ENCODE measurements at regions not wholly inside any gene's neighbourhood (a gene's known extent, or its start where the extent isn't known, plus 50 kb on each side); places are given as distances from the start of the nearest gene placed in this dataset.
"Not testable (repeated sequence)": the region's sequence is repeated elsewhere in the genome, so short reads cannot be mapped to it uniquely, and the experiment has no call there.

GRCh38 chr7:24171951-24172350, 112.0 kb upstream of the NPY start:
- POLR2A ChIA-PET, H3K4me3 Mint-ChIP-seq, H3K9me3 Mint-ChIP-seq, H3K36me3 Mint-ChIP-seq, H3K27ac Mint-ChIP-seq, H3K4me1 Mint-ChIP-seq, ATAC-seq, H3K27me3 Mint-ChIP-seq, DNase-seq: not testable (repeated sequence)

GRCh38 chr7:24172856-24173255, 111.1 kb upstream of the NPY start:
- DNase-seq (no peak), ATAC-seq (no peak)
- peaks cover 0 to 12% (median 0%) of the 10 kb centered on the region in 5 donors for H3K27me3 Mint-ChIP-seq
- H3K4me3 Mint-ChIP-seq, result no peak overlapping the region
- no peak overlapping the region for H3K27ac Mint-ChIP-seq
- H3K4me1 Mint-ChIP-seq, result no peaks in the 10 kb centered on the region
- peaks cover 0 to 3% (median 0%) of the 10 kb centered on the region in 9 donors for H3K9me3 Mint-ChIP-seq
- POLR2A ChIA-PET, result no interaction called here
- H3K36me3 Mint-ChIP-seq, result no peaks in the 10 kb centered on the region

DNA sequence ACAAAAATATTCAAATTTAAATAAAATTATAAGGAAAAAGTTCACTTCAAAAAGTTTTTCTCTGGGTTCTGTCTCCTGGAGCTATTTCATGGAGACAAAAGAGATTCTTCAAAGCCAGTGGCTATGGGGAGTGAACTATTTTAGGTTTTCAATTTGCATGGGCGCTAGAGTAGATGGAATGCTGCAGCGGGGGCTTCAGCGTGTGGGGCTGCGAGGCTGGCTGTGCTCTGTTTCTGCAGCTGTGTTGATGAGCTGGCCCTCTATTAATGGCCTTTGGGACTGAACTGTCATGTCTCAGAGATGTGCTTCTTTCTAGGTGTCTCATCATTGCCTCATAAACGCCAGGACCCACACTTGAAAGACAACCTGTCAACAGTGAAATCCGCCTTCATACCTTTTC, 108.4 kb upstream of the NPY start:
- Mint-ChIP-seq H3K4me1 (no peaks in the 10 kb centered on the region), H3K36me3 (no peaks in the 10 kb centered on the region), H3K27ac (no peak overlapping the region), H3K9me3 (no peaks in the 10 kb centered on the region), H3K27me3 (peaks cover 0 to 27% (median 3%) of the 10 kb centered on the region in 5 donors), H3K4me3 (no peak overlapping the region)
- DNase-seq (no peak), ATAC-seq (no peak)
- POLR2A ChIA-PET, result no interaction called here

GRCh38 chr7:24178811-24179570, 105.0 kb upstream of the NPY start:
- H3K27ac Mint-ChIP-seq, result no peak overlapping the region
- H3K27me3 Mint-ChIP-seq, result peaks cover 0 to 27% (median 6%) of the 10 kb centered on the region in 5 donors
- ATAC-seq (no peak), DNase-seq (no peak)
- no peak overlapping the region for H3K4me3 Mint-ChIP-seq
- no peaks in the 10 kb centered on the region for H3K4me1 Mint-ChIP-seq
- H3K36me3 Mint-ChIP-seq, result no peaks in the 10 kb centered on the region
- POLR2A ChIA-PET, result no interaction called here
- no peaks in the 10 kb centered on the region for H3K9me3 Mint-ChIP-seq

DNA sequence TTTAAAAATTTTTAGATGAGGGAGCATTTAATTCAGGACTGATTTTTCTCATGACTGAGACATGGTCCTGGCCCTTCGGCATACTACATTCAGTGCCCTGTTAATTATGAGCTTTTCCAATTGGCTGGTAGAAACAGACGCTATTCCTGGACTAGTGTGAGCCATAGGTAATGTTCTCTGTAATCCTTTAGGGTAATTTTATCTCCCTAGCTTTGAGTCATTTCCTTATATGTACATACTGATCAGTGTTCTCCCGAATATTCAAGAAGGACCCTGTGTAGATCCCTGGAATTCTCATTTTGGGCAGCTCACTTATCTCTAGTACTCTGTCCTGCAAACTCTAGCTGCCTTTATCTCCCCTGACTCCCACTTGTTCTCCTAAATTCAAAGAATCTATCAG, 92.6 kb upstream of the NPY start:
- Mint-ChIP-seq H3K27ac (no peak overlapping the region), H3K4me3 (no peak overlapping the region), H3K27me3 (peaks cover 13 to 50% (median 18%) of the 10 kb centered on the region in 5 donors), H3K9me3 (peaks cover 0 to 7% (median 0%) of the 10 kb centered on the region in 9 donors), H3K36me3 (peaks cover 0 to 5% (median 0%) of the 10 kb centered on the region in 3 donors), H3K4me1 (no peaks in the 10 kb centered on the region)
- POLR2A ChIA-PET, result no interaction called here
- ATAC-seq (no peak), DNase-seq (no peak)

- no peak overlapping the region for H3K27ac Mint-ChIP-seq
- no peak overlapping the region for H3K4me3 Mint-ChIP-seq
- H3K27me3 Mint-ChIP-seq, result peaks cover 14 to 50% (median 18%) of the 10 kb centered on the region in 5 donors
- DNase-seq (no peak), ATAC-seq (no peak)
- H3K36me3 Mint-ChIP-seq, result peaks cover 0 to 5% (median 0%) of the 10 kb centered on the region in 3 donors
- no peaks in the 10 kb centered on the region for H3K4me1 Mint-ChIP-seq
- H3K9me3 Mint-ChIP-seq, result peaks cover 0 to 6% (median 0%) of the 10 kb centered on the region in 9 donors
- POLR2A ChIA-PET, result no interaction called here
Observed at GRCh38 chr7:24192053-24192452, 91.9 kb upstream of the NPY start.

GRCh38 chr7:24192691-24193090, 91.3 kb upstream of the NPY start:
- no peak for ATAC-seq
- DNase-seq, result no peak
- H3K4me3 Mint-ChIP-seq, result no peak overlapping the region
- no peaks in the 10 kb centered on the region for H3K36me3 Mint-ChIP-seq
- POLR2A ChIA-PET, result no interaction called here
- H3K27me3 Mint-ChIP-seq, result peaks cover 14 to 50% (median 16%) of the 10 kb centered on the region in 5 donors
- no peaks in the 10 kb centered on the region for H3K4me1 Mint-ChIP-seq
- H3K27ac Mint-ChIP-seq, result no peak overlapping the region
- H3K9me3 Mint-ChIP-seq, result no peaks in the 10 kb centered on the region

DNA sequence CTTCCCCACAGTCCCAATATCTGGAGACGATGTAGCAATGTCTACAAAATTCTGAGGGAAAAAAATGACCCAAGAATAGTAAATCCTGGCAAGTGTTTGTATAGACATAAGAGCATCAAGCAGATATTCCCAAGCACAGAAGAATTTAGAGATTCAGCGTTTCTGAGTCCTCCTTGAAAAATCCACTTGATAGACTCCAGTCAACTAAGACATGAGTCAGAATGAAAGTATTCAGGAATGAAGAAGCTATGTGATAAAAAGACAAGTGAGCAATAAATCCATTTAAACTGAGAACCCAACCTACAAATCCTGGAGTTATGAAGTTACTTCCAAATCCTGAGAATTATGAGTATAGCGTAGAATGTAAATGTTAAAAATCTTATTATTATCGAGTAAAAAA, 86.1 kb upstream of the NPY start:
- H3K9me3 Mint-ChIP-seq, result no peaks in the 10 kb centered on the region
- no peak overlapping the region for H3K27ac Mint-ChIP-seq
- H3K4me3 Mint-ChIP-seq, result no peak overlapping the region
- POLR2A ChIA-PET, result no interaction called here
- no peak for DNase-seq
- peaks cover 2 to 22% (median 16%) of the 10 kb centered on the region in 4 donors for H3K4me1 Mint-ChIP-seq
- no peak for ATAC-seq
- H3K27me3 Mint-ChIP-seq, result peaks cover under 1 to 13% (median 3%) of the 10 kb centered on the region in 5 donors
- H3K36me3 Mint-ChIP-seq, result no peaks in the 10 kb centered on the region

DNA sequence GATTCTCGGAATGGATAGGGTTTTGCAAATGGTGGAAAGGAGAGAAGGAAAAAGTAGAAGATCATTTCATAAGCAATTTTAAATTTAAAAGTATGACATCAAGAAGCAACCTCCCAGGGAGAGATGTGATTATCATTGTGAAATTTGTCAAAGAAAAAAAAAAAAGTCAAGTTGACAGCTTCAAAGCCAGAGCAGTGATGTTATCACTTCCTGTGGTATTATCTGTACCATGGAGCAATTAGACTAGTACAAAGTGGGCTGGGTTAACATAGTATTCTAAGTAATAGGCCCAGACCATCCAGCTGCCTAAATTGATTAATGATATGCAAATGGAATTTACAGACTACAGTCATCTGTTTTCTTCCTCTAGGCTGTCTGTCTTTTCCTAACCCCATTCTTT, 84.0 kb upstream of the NPY start:
- no peak overlapping the region for H3K27ac Mint-ChIP-seq
- peak in 2 of 10 donors; percentile 34 to 38 for DNase-seq
- no peaks in the 10 kb centered on the region for H3K9me3 Mint-ChIP-seq
- peaks cover 0 to 6% (median 2%) of the 10 kb centered on the region in 5 donors for H3K27me3 Mint-ChIP-seq
- POLR2A ChIA-PET, result no interaction called here
- H3K4me3 Mint-ChIP-seq, result no peak overlapping the region
- H3K4me1 Mint-ChIP-seq, result peaks cover 2 to 25% (median 17%) of the 10 kb centered on the region in 4 donors
- no peaks in the 10 kb centered on the region for H3K36me3 Mint-ChIP-seq
- ATAC-seq, result peak; percentile 64 to 93

- H3K4me3 Mint-ChIP-seq, result no peak overlapping the region
- ATAC-seq (no peak), DNase-seq (no peak)
- H3K27me3 Mint-ChIP-seq, result peaks cover 0 to 6% (median 2%) of the 10 kb centered on the region in 5 donors
- peaks cover 2 to 25% (median 17%) of the 10 kb centered on the region in 4 donors for H3K4me1 Mint-ChIP-seq
- H3K36me3 Mint-ChIP-seq, result no peaks in the 10 kb centered on the region
- peak overlapping the region in 1 of 10 donors; percentile 48 for H3K27ac Mint-ChIP-seq
- POLR2A ChIA-PET, result no interaction called here
- no peaks in the 10 kb centered on the region for H3K9me3 Mint-ChIP-seq
Observed at GRCh38 chr7:24200407-24200966, 83.5 kb upstream of the NPY start.

GRCh38 chr7:24201226-24201625, 82.8 kb upstream of the NPY start:
- POLR2A ChIA-PET, result no interaction called here
- peaks cover 2 to 25% (median 17%) of the 10 kb centered on the region in 4 donors for H3K4me1 Mint-ChIP-seq
- no peak for ATAC-seq
- H3K27me3 Mint-ChIP-seq, result peaks cover 0 to 6% (median 2%) of the 10 kb centered on the region in 5 donors
- no peak overlapping the region for H3K4me3 Mint-ChIP-seq
- no peaks in the 10 kb centered on the region for H3K36me3 Mint-ChIP-seq
- no peak for DNase-seq
- peak overlapping the region in 1 of 10 donors; percentile 30 for H3K27ac Mint-ChIP-seq
- no peaks in the 10 kb centered on the region for H3K9me3 Mint-ChIP-seq

- Mint-ChIP-seq H3K36me3 (no peaks in the 10 kb centered on the region), H3K27ac (no peak overlapping the region)
- no peak for ATAC-seq
Observed at GRCh38 chr7:24212073-24212472, 71.9 kb upstream of the NPY start.

GRCh38 chr7:24213311-24213710, 70.7 kb upstream of the NPY start:
- no peaks in the 10 kb centered on the region for H3K36me3 Mint-ChIP-seq
- H3K4me1 Mint-ChIP-seq, result no peaks in the 10 kb centered on the region
- DNase-seq (no peak), ATAC-seq (no peak)
- H3K4me3 Mint-ChIP-seq, result no peak overlapping the region
- peaks cover 0 to 6% (median 0%) of the 10 kb centered on the region in 5 donors for H3K27me3 Mint-ChIP-seq
- POLR2A ChIA-PET, result no interaction called here
- no peaks in the 10 kb centered on the region for H3K9me3 Mint-ChIP-seq
- H3K27ac Mint-ChIP-seq, result no peak overlapping the region

More at GRCh38 chr7:24212073-24212472, 71.9 kb upstream of the NPY start:
- H3K9me3 Mint-ChIP-seq, result no peaks in the 10 kb centered on the region
- H3K4me1 Mint-ChIP-seq, result no peaks in the 10 kb centered on the region
- H3K27me3 Mint-ChIP-seq, result peaks cover 0 to 1% (median 0%) of the 10 kb centered on the region in 5 donors
- DNase-seq, result no peak
- POLR2A ChIA-PET, result no interaction called here
- no peak overlapping the region for H3K4me3 Mint-ChIP-seq
